NCI-H446 (cell line): ENCODE measurements at regions not wholly inside any gene's neighbourhood (a gene's known extent, or its start where the extent isn't known, plus 50 kb on each side); places are given as distances from the start of the nearest gene placed in this dataset.

Source experiments
- DNase-seq, 2 experiments: peaks; one replicate each; lab custom pipeline; 2025; lab: John Stamatoyannopoulos, UW

- no peak for DNase-seq
Observed at GRCh38 chr20:24334830-24335229, 134.6 kb upstream of the SYNDIG1 start.

GRCh38 chr20:24332956-24333355 is 136.5 kb upstream of the SYNDIG1 start:
- no peak for DNase-seq

GRCh38 chr20:24331939-24332338 is 137.5 kb upstream of the SYNDIG1 start:
- DNase-seq: no peak

- no peak for DNase-seq
Observed at GRCh38 chr20:24328901-24329300, 140.5 kb upstream of the SYNDIG1 start.

GRCh38 chr20:24321973-24322372 is 147.5 kb upstream of the SYNDIG1 start:
- DNase-seq: no peak

GRCh38 chr20:24318569-24319352 is 150.7 kb upstream of the SYNDIG1 start:
- DNase-seq: no peak

GRCh38 chr20:24317224-24317623 is 152.2 kb upstream of the SYNDIG1 start:
- no peak for DNase-seq

- DNase-seq: no peak
Observed at GRCh38 chr20:24316731-24317130, 152.7 kb upstream of the SYNDIG1 start.

GRCh38 chr20:24314053-24314452 is 155.4 kb upstream of the SYNDIG1 start:
- DNase-seq: no peak

- DNase-seq: no peak
Observed at GRCh38 chr20:24309596-24309995, 159.8 kb upstream of the SYNDIG1 start.

GRCh38 chr20:24305371-24305770 is 164.1 kb upstream of the SYNDIG1 start:
- no peak for DNase-seq

GRCh38 chr20:24304291-24304690 is 165.1 kb upstream of the SYNDIG1 start:
- DNase-seq: no peak

GRCh38 chr20:24303393-24304170 is 165.8 kb upstream of the SYNDIG1 start:
- no peak for DNase-seq

GRCh38 chr20:24297993-24298392 is 171.4 kb upstream of the SYNDIG1 start:
- no peak for DNase-seq

- DNase-seq: peak in 1 of 2 experiments; percentile 25
Observed at GRCh38 chr20:24296477-24297261, 172.8 kb upstream of the SYNDIG1 start.

- DNase-seq: no peak
Observed at GRCh38 chr20:24291014-24291413, 178.4 kb upstream of the SYNDIG1 start.

GRCh38 chr20:24289737-24290481 is 179.5 kb upstream of the SYNDIG1 start:
- DNase-seq: no peak

GRCh38 chr20:24283186-24283585 is 186.2 kb upstream of the SYNDIG1 start:
- DNase-seq: peak; percentile 58 to 78

- no peak for DNase-seq
Observed at GRCh38 chr20:24277196-24277595, 192.2 kb upstream of the SYNDIG1 start.

- no peak for DNase-seq
Observed at GRCh38 chr20:24275946-24276705, 193.3 kb upstream of the SYNDIG1 start.

- no peak for DNase-seq
Observed at GRCh38 chr20:24273251-24273650, 196.2 kb upstream of the SYNDIG1 start.
